ENCODE measurements at regions not wholly inside any gene's neighbourhood (a gene's known extent, or its start where the extent isn't known, plus 50 kb on each side); places are given as distances from the start of the nearest gene placed in this dataset.

DNA sequence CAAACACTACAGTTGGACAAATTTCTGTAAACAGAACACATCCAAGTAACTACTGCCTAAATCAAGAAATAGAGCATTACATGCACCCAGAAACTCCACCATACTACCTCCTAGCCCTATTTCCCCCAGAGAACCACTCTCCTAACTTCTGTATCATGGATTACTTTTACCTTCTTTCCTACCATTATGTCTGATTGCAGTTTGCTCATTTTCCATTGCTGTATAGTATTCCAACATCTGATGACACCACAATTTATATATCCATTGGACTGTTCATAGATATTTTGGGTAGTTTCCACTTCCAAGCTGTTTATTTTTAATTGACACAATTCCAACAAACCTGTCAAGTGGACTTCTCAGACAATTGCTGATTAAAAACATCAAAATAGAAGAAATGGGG lies 271.1 kb downstream of the CDC5L start:
- Histone ChIP-seq H3K27me3 (no peaks in the 10 kb centered on the region), H3K27ac (no peak overlapping the region), H3K9me3 (no peaks in the 10 kb centered on the region), H3K4me1 (ENCODE audit: insufficient read depth) (no peaks in the 10 kb centered on the region), H3K4me3 (no peak overlapping the region), H3K36me3 (no peaks in the 10 kb centered on the region)
- TF ChIP-seq, protein P1, sequence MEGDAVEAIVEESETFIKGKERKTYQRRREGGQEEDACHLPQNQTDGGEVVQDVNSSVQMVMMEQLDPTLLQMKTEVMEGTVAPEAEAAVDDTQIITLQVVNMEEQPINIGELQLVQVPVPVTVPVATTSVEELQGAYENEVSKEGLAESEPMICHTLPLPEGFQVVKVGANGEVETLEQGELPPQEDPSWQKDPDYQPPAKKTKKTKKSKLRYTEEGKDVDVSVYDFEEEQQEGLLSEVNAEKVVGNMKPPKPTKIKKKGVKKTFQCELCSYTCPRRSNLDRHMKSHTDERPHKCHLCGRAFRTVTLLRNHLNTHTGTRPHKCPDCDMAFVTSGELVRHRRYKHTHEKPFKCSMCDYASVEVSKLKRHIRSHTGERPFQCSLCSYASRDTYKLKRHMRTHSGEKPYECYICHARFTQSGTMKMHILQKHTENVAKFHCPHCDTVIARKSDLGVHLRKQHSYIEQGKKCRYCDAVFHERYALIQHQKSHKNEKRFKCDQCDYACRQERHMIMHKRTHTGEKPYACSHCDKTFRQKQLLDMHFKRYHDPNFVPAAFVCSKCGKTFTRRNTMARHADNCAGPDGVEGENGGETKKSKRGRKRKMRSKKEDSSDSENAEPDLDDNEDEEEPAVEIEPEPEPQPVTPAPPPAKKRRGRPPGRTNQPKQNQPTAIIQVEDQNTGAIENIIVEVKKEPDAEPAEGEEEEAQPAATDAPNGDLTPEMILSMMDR (IDR thresholded peaks at IDR 0.05) = no peak
- no peak for TF ChIP-seq POLR2A (IDR thresholded peaks at IDR 0.05)
- no peak for TF ChIP-seq EP300 (IDR thresholded peaks at IDR 0.05)
- DNase-seq = no peak
- intact Hi-C loops (cut with DNase I) = loop anchor here (5.0 to 10.0 kb wide), 5 partner anchors 181 to 1256 kb away; no protein-coding TSS in a partner anchor

DNA sequence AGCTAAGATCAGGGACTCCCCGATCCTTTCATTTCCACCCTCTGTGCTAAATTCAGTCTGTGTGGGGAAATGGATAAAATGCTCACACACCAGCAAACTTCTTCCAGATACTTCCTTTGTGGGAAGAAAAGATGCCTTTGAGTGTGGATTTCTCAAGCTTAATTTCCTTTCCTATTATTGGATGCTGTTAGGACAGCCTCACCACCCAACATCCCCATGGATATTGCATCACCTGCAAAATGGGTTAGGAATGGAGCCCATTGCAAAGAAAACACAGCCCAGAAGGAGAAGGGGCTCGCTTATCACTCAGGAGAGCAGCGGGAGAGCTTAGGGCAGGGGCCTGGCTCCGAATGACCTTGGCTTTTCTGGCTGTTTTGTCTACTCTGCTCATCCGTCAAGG lies 272.2 kb downstream of the CDC5L start:
- no peak overlapping the region for H3K4me3 ChIP-seq
- no peaks in the 10 kb centered on the region for H3K4me1 ChIP-seq (ENCODE audit: insufficient read depth)
- H3K27ac ChIP-seq = no peak overlapping the region
- no peak for DNase-seq
- WGBS, 3 donors = 79 to 90% (median 83%) methylated on average over 5 of the region's 5 CpGs
- no peaks in the 10 kb centered on the region for H3K9me3 ChIP-seq
- H3K27me3 ChIP-seq = no peaks in the 10 kb centered on the region
- H3K36me3 ChIP-seq = no peaks in the 10 kb centered on the region
- intact Hi-C loops (cut with DNase I) = loop anchor here (5.0 to 10.0 kb wide), 6 partner anchors 182 to 1255 kb away; no protein-coding TSS in a partner anchor
- TF ChIP-seq, protein P1 (IDR thresholded peaks at IDR 0.05) = no peak
- no peak for TF ChIP-seq EP300 (IDR thresholded peaks at IDR 0.05)
- TF ChIP-seq POLR2A (IDR thresholded peaks at IDR 0.05) = no peak

DNA sequence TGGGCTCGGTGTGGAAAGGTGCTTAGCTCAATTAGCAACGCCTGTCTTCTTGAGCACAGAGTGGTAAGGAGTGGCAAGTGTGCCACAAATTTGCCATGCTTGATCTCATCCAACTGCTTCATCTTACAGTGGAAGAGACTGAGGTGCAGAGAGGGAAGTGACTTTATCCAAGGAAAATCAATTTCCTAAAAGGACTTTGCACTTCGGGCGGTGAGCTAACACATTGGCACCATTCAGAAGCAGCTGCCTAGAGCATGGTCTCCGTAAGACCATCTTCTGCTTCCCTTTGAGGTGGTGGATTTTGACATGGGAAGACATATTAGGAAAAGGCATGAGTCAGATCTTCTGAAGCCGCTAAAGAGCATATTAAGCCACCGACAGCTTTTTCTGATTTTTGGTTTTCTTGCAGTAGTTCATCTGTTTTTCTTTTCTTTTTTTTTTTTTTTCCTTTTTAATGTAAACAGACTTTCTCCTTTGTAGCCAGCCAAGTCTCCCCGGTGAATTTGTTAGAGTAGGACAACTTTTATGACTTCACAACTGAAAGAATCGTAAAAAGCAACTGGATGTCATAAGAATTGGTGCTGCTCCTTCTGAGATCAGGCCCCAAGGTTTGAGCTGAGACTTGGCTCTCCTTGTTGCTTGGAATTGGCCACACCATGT lies 273.2 kb downstream of the CDC5L start:
- Histone ChIP-seq H3K9me3 (no peaks in the 10 kb centered on the region), H3K4me3 (no peak overlapping the region), H3K27ac (no peak overlapping the region), H3K27me3 (no peaks in the 10 kb centered on the region), H3K36me3 (no peaks in the 10 kb centered on the region), H3K4me1 (ENCODE audit: insufficient read depth) (no peaks in the 10 kb centered on the region)
- DNase-seq = no peak
- intact Hi-C loops (cut with DNase I) = loop anchor here in 1 of 4 donors (10.0 kb wide), 1 partner anchor 754 kb away; no protein-coding TSS in a partner anchor
- TF ChIP-seq, protein P1 (IDR thresholded peaks at IDR 0.05) = no peak
- TF ChIP-seq EP300 (IDR thresholded peaks at IDR 0.05) (no peak), POLR2A (IDR thresholded peaks at IDR 0.05) (no peak)
- 88 to 93% (median 90%) methylated on average over 9 of the region's 9 CpGs for WGBS, 3 donors

DNA sequence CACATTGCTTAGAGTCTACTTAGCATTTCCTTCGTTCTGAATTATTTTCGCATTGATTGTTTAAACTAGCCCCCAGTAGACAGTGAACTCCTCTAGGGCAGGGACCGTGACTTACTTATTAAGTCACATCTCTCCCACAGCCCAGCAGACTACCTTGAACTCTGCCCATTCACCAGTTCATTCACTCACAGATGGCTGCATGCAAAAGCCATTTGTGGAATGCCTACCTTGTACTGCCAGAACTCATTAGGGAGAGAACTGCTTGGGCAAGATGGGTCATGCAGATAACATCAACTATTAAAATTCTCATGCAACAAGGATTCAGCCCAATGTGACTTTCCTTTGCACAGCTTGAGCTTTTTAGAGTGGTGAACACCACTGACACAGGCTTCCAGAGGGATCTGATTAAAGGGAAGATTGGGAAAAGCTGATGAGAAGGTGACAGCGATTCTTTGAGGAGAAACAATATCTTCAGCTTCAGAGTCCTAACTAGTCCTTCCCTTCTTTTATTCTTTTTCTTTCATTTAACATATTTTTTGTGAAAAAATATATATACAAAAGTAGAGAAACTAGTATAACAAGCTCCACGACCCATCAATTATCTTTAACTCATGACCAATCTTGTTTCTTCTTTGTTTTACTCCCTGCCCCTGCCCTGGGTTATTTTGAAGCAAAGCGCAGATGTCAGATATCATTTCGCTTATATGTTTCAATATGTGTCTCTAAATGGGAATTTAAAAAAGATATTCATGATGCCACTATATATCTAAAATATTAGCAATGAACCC lies 273.9 kb downstream of the CDC5L start:
- H3K36me3 ChIP-seq = no peaks in the 10 kb centered on the region
- H3K27me3 ChIP-seq = no peaks in the 10 kb centered on the region
- intact Hi-C loops (cut with DNase I) = loop anchor here in 1 of 4 donors (10.0 kb wide), 1 partner anchor 753 kb away; no protein-coding TSS in a partner anchor
- no peaks in the 10 kb centered on the region for H3K9me3 ChIP-seq
- TF ChIP-seq, protein P1 (IDR thresholded peaks at IDR 0.05) = no peak
- no peak for TF ChIP-seq EP300 (IDR thresholded peaks at IDR 0.05)
- no peak for TF ChIP-seq POLR2A (IDR thresholded peaks at IDR 0.05)
- H3K4me1 ChIP-seq (ENCODE audit: insufficient read depth) = no peaks in the 10 kb centered on the region
- H3K27ac ChIP-seq = no peak overlapping the region
- no peak overlapping the region for H3K4me3 ChIP-seq
- DNase-seq = no peak
- 94 to 97% (median 96%) methylated on average over 7 of the region's 7 CpGs for WGBS, 3 donors
